Ammon's horn (tissue), 1 donor: ENCODE measurements at regions not wholly inside any gene's neighbourhood (a gene's known extent, or its start where the extent isn't known, plus 50 kb on each side); places are given as distances from the start of the nearest gene placed in this dataset.

Experiments
- DNase-seq: peaks from one replicate; pipeline ENCODE4 v3.0.0-alpha.2; 2016; ENCODE audit warnings: low spot score

- DNase-seq, result no peak
Observed at GRCh38 chr20:56060486-56060885, 55.2 kb upstream of the CBLN4 start.

- no peak for DNase-seq
Observed at GRCh38 chr20:56069016-56069415, 63.7 kb upstream of the CBLN4 start.

- no peak for DNase-seq
Observed at GRCh38 chr20:56072165-56072564, 66.8 kb upstream of the CBLN4 start.

GRCh38 chr20:56088375-56088774 lies 83.1 kb upstream of the CBLN4 start:
- DNase-seq, result no peak

- no peak for DNase-seq
Observed at GRCh38 chr20:56091628-56092234, 86.4 kb upstream of the CBLN4 start.

GRCh38 chr20:56094228-56094627 lies 88.9 kb upstream of the CBLN4 start:
- DNase-seq, result no peak

GRCh38 chr20:56098981-56099500 lies 93.7 kb upstream of the CBLN4 start:
- DNase-seq, result no peak

GRCh38 chr20:56111961-56112730 lies 106.8 kb upstream of the CBLN4 start:
- peak; percentile 85 for DNase-seq

GRCh38 chr20:56117350-56117749 lies 112.0 kb upstream of the CBLN4 start:
- DNase-seq, result no peak

GRCh38 chr20:56121850-56122249 lies 116.5 kb upstream of the CBLN4 start:
- DNase-seq, result no peak

- no peak for DNase-seq
Observed at GRCh38 chr20:56143759-56144158, 104.8 kb upstream of the MC3R start.

- DNase-seq, result no peak
Observed at GRCh38 chr20:56151834-56152233, 96.7 kb upstream of the MC3R start.

- no peak for DNase-seq
Observed at GRCh38 chr20:56153926-56154325, 94.6 kb upstream of the MC3R start.

- DNase-seq, result no peak
Observed at GRCh38 chr20:56155625-56156024, 92.9 kb upstream of the MC3R start.

- no peak for DNase-seq
Observed at GRCh38 chr20:56157530-56158203, 90.9 kb upstream of the MC3R start.

GRCh38 chr20:56158489-56158888 lies 90.0 kb upstream of the MC3R start:
- DNase-seq, result no peak

- no peak for DNase-seq
Observed at GRCh38 chr20:56160956-56161355, 87.6 kb upstream of the MC3R start.

- DNase-seq, result no peak
Observed at GRCh38 chr20:56163806-56164205, 84.7 kb upstream of the MC3R start.

- no peak for DNase-seq
Observed at GRCh38 chr20:56166781-56167465, 81.6 kb upstream of the MC3R start.

- peak; percentile 78 for DNase-seq
Observed at GRCh38 chr20:56171087-56172012, 77.2 kb upstream of the MC3R start.

GRCh38 chr20:56173438-56173837 lies 75.1 kb upstream of the MC3R start:
- DNase-seq, result no peak
